ENCODE measurements at regions not wholly inside any gene's neighbourhood (a gene's known extent, or its start where the extent isn't known, plus 50 kb on each side); places are given as distances from the start of the nearest gene placed in this dataset.

DNA sequence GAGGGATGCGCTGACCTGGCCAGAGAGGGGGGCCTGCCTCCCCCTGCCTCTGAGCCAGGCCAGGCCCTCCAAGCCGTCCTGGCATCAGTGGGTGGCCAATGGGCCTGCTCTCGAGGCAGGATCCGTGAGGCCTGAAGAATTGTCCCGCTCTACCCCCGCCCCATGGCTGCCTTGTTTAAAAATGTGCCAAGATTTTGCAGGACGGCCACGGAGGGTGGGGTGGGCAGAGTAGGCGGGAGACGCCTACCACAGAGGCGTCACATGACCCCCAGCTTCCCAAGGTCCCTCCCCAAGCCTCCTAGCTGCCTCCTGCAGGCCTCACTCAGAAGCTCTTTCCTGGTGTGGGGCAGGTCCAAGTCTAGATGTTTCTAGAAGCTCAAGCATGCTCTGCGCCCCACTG, 69.5 kb downstream of the ENGASE start:
- DNase-seq = no peak

DNA sequence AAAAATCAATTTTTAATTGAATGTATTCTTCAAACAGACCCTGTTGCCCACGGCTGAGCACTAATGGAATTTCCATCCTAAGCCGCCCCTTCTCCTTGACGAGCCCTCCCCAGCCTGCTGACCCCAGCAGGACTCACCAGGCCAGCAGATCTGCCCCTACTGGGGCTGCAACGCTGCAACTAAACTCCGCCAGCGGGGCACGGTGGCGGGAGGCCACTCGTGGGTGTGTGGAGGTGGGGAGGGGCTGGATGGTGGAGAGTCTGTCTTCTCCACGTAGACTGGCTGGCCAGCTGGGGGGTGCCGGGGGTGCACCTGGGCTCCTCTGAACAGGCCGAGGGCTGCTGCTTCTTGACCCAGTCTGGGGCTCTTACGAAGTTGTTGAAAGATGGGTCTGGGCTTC, 67.8 kb downstream of the ENGASE start:
- DNase-seq = no peak

DNA sequence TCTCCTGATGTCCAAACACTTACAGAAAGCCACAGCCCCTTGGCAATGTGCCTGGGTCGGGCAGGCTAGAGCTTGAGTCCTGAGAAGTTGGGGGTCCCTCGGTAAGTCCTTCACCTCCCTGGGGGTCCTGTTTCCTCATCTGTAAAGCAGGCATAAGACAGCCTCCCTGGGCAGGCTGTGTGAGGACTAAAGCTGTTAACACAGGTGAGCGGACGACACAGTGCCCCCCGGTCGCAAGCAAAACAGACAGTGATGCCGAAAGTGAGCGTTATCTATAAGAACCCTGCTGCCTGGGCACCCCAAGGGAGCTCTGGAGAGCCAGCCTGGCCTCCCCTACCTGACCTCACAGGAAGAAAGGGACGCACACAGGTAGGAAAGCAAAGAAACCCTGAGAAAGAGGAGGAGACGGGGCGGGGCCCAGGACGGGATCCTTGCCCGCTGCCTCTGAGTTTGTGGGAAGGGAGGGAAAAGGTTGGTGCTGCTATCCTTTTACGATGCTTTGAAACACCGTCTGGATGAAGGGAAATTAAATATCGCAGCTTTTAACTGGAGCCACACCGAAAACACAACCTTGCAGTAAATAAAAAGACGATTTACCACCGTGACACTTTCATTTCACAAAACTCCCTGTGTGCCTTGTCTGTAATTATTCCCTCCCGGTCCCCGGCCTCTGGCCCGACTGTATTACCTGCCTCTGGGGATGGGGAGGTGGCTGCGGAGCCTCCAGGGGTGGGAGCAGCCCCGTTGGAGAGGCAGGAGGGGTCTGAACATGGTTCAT, 67.1 kb downstream of the ENGASE start:
- no peak for DNase-seq

DNA sequence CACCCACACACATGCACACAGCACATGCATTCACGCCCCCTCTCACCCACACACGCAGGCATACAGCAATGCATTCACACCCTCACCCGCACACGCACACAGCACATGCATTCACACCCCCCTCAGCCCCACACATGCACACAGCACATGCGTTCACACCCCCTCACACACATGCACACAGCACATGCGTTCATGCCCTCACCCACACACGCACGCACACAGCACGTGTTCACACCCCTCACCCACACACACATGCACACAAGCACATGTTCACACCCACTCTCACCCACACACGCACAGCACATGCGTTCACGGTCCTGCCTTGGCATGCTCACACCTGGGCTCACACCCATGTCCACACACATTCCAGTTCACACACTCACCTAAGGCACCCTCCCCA, 64.2 kb downstream of the ENGASE start:
- no peak for DNase-seq

DNA sequence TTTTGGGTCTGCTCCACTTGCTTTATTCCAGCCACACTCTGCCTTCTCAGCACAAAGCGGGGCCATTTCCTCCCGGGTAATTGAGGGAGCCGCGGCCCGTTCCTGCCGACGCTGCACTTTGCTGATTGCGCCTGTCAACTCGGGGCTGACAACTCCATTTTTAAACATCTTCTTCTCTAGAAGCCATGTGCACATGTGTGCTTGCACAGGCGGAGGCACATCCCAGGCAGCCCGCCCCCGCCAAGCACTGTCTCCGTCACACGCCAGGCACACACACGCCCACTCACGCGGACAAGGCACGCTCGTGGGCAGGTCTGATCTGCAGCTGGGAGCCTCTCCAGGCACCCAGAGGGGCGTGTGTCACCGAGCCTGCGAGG, 63.2 kb downstream of the ENGASE start:
- DNase-seq = no peak

DNA sequence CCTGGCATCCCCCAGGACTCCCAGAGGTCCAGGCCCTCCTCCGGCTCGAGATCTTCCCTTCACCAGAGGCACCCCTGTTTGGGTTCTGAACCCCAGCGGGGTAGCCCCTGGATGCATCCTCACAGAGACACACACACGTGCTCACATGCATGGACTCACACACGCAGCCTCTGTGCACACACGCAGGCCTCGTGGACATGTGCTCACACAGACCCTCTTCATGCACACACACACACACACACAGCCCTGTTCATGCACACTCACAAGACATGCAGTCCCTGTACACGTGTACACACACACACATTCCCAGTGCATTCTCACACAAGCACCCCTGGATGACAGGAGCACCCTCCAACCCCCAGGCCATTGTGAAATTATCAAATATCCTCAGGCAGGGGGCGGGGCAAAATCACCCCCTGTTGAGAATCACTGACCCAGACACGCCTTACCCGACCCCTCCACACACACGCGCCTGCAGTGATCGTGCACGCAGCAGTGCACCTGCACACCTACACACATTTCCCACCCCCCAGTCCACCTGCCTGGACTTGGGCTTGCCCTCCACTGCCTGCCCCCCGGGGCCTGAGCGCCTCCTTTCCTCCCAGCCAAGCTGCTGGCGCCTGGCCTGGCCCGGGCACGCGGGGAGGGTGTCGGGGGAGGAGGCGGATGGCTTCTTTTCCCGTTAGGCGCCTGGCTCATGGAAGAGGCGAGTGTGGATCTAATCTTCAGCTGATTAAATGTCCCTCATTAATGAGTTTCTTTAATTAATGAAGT, 62.6 kb downstream of the ENGASE start:
- DNase-seq = no peak

DNA sequence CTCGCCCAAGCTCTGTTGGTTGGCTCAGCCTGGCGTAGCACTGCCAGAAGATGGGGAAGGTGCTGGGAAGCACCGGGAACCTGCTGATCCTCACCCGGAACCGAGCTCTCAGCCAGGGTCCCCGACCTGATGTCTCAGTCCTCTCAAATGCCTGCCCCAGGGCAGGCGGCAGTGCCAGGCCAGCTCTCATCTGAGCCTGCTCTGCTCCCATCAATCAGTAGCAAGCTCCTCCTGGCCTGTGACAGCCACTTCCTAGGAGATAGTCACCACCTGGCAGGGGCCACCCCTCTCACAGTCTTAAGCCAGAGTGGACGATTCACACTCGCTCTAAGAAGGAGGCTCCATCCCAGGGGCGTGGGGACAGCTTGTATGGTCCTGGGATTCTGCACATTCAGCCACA, 62.0 kb downstream of the ENGASE start:
- no peak for DNase-seq
